Upper lobe of left lung (tissue), 6 donors: ENCODE measurements at regions not wholly inside any gene's neighbourhood (a gene's known extent, or its start where the extent isn't known, plus 50 kb on each side); places are given as distances from the start of the nearest gene placed in this dataset.

ENCODE experiments used
- ATAC-seq, 2 donors: fragments of 200-7000 bp; cut with Tn5 transposase; one replicate each; pipeline ENCODE4 v1.9.1; 2022; ENCODE audit warnings: mild to moderate bottlenecking in 2 of 2, moderate library complexity in 2 of 2; ENCODE audit not compliant: low FRiP score in 2 of 2
- DNase-seq, 2 donors: peaks; one replicate each; pipeline ENCODE4 v3.0.0-alpha.2; 2019 to 2020
- H3K27ac ChIP-seq, 4 donors: fragments of 200-600 bp; sonication (generic); one replicate each; pipeline ENCODE4 v1.5.1; 2016 to 2019
- H3K27me3 ChIP-seq, 4 donors: fragments of 200-600 bp; sonication (generic); one replicate each; pipeline ENCODE4 v1.5.1; 2017 to 2019
- H3K36me3 ChIP-seq, 4 donors: fragments of 200-600 bp; sonication (generic); one replicate each; pipeline ENCODE4 v1.5.1; 2016 to 2019
- H3K4me1 ChIP-seq, 4 donors: fragments of 200-600 bp; sonication (generic); one replicate each; pipeline ENCODE4 v1.5.1; 2018 to 2019
- H3K4me3 ChIP-seq, 4 donors: fragments of 200-600 bp; sonication (generic); one replicate each; pipeline ENCODE4 v1.5.1; 2017 to 2019; ENCODE audit warnings: mild to moderate bottlenecking in 2 of 4, moderate library complexity in 1 of 4
- H3K9me3 ChIP-seq, 4 donors: fragments of 200-600 bp; sonication (generic); one replicate each; pipeline ENCODE4 v1.5.1; 2018 to 2019
- CTCF ChIP-seq, 6 experiments: fragments of 450-650 bp in 4 of 6; fragments of 200-600 bp in 2 of 6; sonication (generic) in 2 of 6; IDR thresholded peaks; one replicate each; pipeline ENCODE4 v1.5.1; 2016 to 2019; ENCODE audit warnings: antibody characterized with exemption in 6 of 6
- EP300 ChIP-seq, 4 donors: sonication (generic); formaldehyde crosslinking; IDR thresholded peaks; one replicate each; pipeline ENCODE4 v1.5.1; 2017; ENCODE audit warnings: antibody characterized with exemption in 4 of 4, control low read depth in 2 of 4
- POLR2A ChIP-seq, 4 donors: fragments of 450-650 bp; IDR thresholded peaks; one replicate each; pipeline ENCODE4 v1.5.1; 2016 to 2017; ENCODE audit warnings: antibody characterized with exemption in 4 of 4, mild to moderate bottlenecking in 2 of 4
- POLR2AphosphoS5 ChIP-seq, 2 donors: sonication (generic); formaldehyde crosslinking; IDR thresholded peaks; one replicate each; pipeline ENCODE4 v1.5.1; 2017; ENCODE audit warnings: antibody characterized with exemption in 2 of 2
- WGBS, 2 donors: methylation state at CpG; one replicate each; pipeline ENCODE4 v1.1.5; 2017 to 2018; 5-methylcytosine and 5-hydroxymethylcytosine counted together
- donor health status: DM: no; HTN: no; CAD: no; lungs with moderate emphysema.
- donor health status: DM: no; HTN: yes; CAD: no; lungs with severe emphysema.

DNA sequence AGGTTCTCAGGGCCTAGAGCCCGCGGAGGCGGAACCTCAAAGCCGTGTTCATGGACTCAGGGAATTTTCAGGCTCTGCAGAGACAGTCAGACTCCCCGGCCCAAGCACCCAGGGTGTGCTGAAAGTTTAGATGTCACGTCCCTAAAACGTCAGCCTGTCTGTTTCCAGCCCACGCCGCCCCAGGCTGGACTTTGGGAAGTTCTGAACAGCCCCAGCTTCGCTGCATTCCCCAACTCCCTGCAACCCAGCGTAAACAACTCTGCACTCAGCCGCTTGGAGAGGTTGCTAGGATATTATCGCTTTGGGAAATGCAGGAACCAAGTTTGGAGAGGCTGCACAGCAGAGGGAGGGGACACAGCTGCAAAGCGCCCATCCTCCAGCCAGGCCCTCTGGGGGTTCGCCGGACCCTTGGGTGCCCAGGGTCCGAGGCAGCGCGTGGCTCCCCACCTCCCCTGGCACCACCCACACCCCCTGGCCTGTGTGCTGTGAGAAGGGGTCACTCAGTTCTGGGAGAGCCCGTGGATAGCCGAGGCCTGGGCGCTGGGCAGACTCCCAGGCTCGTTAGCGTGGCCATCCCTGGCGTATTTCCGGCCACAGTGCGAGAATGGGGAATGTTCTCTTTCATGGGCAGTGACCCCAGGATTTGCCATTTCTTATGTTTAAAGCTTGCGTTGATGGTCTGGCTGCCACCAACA is 120.5 kb upstream of the FGF3 start:
- Histone ChIP-seq H3K27ac (peak overlapping the region; percentile 50 to 83 (median 76)), H3K4me3 (peak overlapping the region in 2 of 4 donors; percentile 30 to 36), H3K9me3 (no peaks in the 10 kb centered on the region), H3K36me3 (no peaks in the 10 kb centered on the region), H3K27me3 (no peaks in the 10 kb centered on the region), H3K4me1 (peaks cover 6 to 12% (median 10%) of the 10 kb centered on the region in 4 donors)
- WGBS, 2 donors = 39 to 57% methylated on average over 18 to 25 of the region's 28 CpGs
- peak; percentile 40 to 83 for DNase-seq
- TF ChIP-seq CTCF (IDR thresholded peaks at IDR 0.05) = no peak
- no peak for TF ChIP-seq POLR2AphosphoS5 (IDR thresholded peaks at IDR 0.05)
- TF ChIP-seq EP300 (IDR thresholded peaks at IDR 0.05) = no peak
- no peak for TF ChIP-seq POLR2A (IDR thresholded peaks at IDR 0.05)
- ATAC-seq = peak; percentile 80 to 88

GRCh38 chr11:69940246-69940610 is 121.0 kb upstream of the FGF3 start:
- WGBS, 2 donors = 65 to 77% methylated on average over 6 of the region's 6 CpGs
- Histone ChIP-seq H3K4me1 (peaks cover 6 to 12% (median 10%) of the 10 kb centered on the region in 4 donors), H3K4me3 (no peak overlapping the region), H3K27ac (peak overlapping the region; percentile 50 to 83 (median 76)), H3K9me3 (no peaks in the 10 kb centered on the region), H3K36me3 (no peaks in the 10 kb centered on the region), H3K27me3 (no peaks in the 10 kb centered on the region)
- TF ChIP-seq POLR2A (IDR thresholded peaks at IDR 0.05) = no peak
- no peak for TF ChIP-seq EP300 (IDR thresholded peaks at IDR 0.05)
- TF ChIP-seq POLR2AphosphoS5 (IDR thresholded peaks at IDR 0.05) = no peak
- TF ChIP-seq CTCF (IDR thresholded peaks at IDR 0.05) = no peak
- ATAC-seq (no peak), DNase-seq (no peak)

GRCh38 chr11:69941546-69942332 is 122.5 kb upstream of the FGF3 start:
- Histone ChIP-seq H3K36me3 (no peaks in the 10 kb centered on the region), H3K9me3 (no peaks in the 10 kb centered on the region), H3K27me3 (no peaks in the 10 kb centered on the region), H3K27ac (no peak overlapping the region), H3K4me1 (peaks cover 6 to 12% (median 10%) of the 10 kb centered on the region in 4 donors), H3K4me3 (no peak overlapping the region)
- no peak for DNase-seq
- ATAC-seq = no peak
- WGBS, 2 donors = 80 to 100% methylated on average over 4 to 13 of the region's 15 CpGs
- TF ChIP-seq CTCF (IDR thresholded peaks at IDR 0.05) = no peak
- no peak for TF ChIP-seq POLR2AphosphoS5 (IDR thresholded peaks at IDR 0.05)
- no peak for TF ChIP-seq EP300 (IDR thresholded peaks at IDR 0.05)
- no peak for TF ChIP-seq POLR2A (IDR thresholded peaks at IDR 0.05)

GRCh38 chr11:69942333-69942820 is 123.2 kb upstream of the FGF3 start:
- no peaks in the 10 kb centered on the region for H3K36me3 ChIP-seq
- H3K27me3 ChIP-seq = no peaks in the 10 kb centered on the region
- TF ChIP-seq POLR2A (IDR thresholded peaks at IDR 0.05) (no peak), CTCF (IDR thresholded peaks at IDR 0.05) (no peak), POLR2AphosphoS5 (IDR thresholded peaks at IDR 0.05) (no peak), EP300 (IDR thresholded peaks at IDR 0.05) (no peak)
- WGBS, 2 donors = 90 to 91% methylated on average over 9 of the region's 9 CpGs
- no peak overlapping the region for H3K27ac ChIP-seq
- no peaks in the 10 kb centered on the region for H3K9me3 ChIP-seq
- DNase-seq = no peak
- no peak for ATAC-seq
- H3K4me1 ChIP-seq = peaks cover 6 to 12% (median 10%) of the 10 kb centered on the region in 4 donors
- no peak overlapping the region for H3K4me3 ChIP-seq
